ENCODE measurements at regions not wholly inside any gene's neighbourhood (a gene's known extent, or its start where the extent isn't known, plus 50 kb on each side); places are given as distances from the start of the nearest gene placed in this dataset.

DNA sequence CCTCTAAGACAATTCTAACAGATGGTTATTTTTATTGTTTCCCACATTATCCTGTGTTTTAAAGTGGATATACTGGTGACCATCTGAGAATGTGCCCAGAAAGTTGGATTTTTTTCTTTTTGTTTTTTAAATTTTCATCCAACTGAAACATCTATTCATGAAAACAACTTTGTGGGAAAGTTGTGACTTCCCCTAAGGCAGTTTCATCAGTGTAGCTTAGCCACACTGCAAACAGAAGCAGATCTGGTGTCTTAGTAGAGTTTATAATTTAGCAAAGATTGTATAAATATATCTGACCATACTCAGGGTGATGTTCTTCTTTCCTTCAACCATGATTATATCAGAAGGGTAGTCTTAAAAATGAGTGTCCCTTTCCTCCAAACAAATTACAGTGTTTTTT, 1241.3 kb downstream of the MAT2B start:
- TF ChIP-seq, protein P1, sequence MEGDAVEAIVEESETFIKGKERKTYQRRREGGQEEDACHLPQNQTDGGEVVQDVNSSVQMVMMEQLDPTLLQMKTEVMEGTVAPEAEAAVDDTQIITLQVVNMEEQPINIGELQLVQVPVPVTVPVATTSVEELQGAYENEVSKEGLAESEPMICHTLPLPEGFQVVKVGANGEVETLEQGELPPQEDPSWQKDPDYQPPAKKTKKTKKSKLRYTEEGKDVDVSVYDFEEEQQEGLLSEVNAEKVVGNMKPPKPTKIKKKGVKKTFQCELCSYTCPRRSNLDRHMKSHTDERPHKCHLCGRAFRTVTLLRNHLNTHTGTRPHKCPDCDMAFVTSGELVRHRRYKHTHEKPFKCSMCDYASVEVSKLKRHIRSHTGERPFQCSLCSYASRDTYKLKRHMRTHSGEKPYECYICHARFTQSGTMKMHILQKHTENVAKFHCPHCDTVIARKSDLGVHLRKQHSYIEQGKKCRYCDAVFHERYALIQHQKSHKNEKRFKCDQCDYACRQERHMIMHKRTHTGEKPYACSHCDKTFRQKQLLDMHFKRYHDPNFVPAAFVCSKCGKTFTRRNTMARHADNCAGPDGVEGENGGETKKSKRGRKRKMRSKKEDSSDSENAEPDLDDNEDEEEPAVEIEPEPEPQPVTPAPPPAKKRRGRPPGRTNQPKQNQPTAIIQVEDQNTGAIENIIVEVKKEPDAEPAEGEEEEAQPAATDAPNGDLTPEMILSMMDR (IDR thresholded peaks at IDR 0.05) = no peak
- Histone ChIP-seq H3K9ac (ENCODE audit: insufficient read depth, low read length, poor library complexity, severe bottlenecking) (no peak overlapping the region), H2AFZ (ENCODE audit: insufficient read depth, low read depth, low read length, poor library complexity, severe bottlenecking) (no peak overlapping the region), H3K79me2 (ENCODE audit: insufficient read depth, low read length) (no peaks in the 10 kb centered on the region), H3K4me2 (replicated peaks; ENCODE audit: extremely low read depth, low read length, poor library complexity, severe bottlenecking) (no peak overlapping the region), H3K27ac (ENCODE audit: low read depth in 1 of 2, low read length in 2 of 2) (no peak overlapping the region), H3K27me3 (ENCODE audit: control insufficient read depth in 2 of 2, insufficient read depth in 2 of 2, low read length in 2 of 2) (no peaks in the 10 kb centered on the region), H3K4me1 (ENCODE audit: control insufficient read depth in 1 of 2, insufficient read depth in 2 of 2, low read length in 2 of 2) (no peaks in the 10 kb centered on the region), H3K4me3 (replicated peaks in 1 of 3; ENCODE audit: low read depth in 2 of 3, low read length in 3 of 3) (no peak overlapping the region), H3K36me3 (replicated peaks in 1 of 2; ENCODE audit: control insufficient read depth in 1 of 2, insufficient read depth in 2 of 2, low read length in 2 of 2) (no peaks in the 10 kb centered on the region), H3K9me3 (replicated peaks in 1 of 2; ENCODE audit: control insufficient read depth in 1 of 2, insufficient read depth in 1 of 2, low read length in 2 of 2) (no peaks in the 10 kb centered on the region), H4K20me1 (ENCODE audit: insufficient read depth, low read length) (no peaks in the 10 kb centered on the region)
- intact Hi-C loops (cut with micrococcal nuclease) = no loop called here
- H3K4me3 Mint-ChIP-seq = no peak overlapping the region
- peaks cover 3% of the 10 kb centered on the region for H3K4me1 Mint-ChIP-seq
- no peak overlapping the region for H3K27ac Mint-ChIP-seq
- no peak for DNase-seq
- peaks cover 0 to 3% (median 0%) of the 10 kb centered on the region in 7 donors for H3K9me3 Mint-ChIP-seq
- no peaks in the 10 kb centered on the region for H3K36me3 Mint-ChIP-seq
- no peaks in the 10 kb centered on the region for H3K27me3 Mint-ChIP-seq (ENCODE audit: low read depth in 3 of 3)

DNA sequence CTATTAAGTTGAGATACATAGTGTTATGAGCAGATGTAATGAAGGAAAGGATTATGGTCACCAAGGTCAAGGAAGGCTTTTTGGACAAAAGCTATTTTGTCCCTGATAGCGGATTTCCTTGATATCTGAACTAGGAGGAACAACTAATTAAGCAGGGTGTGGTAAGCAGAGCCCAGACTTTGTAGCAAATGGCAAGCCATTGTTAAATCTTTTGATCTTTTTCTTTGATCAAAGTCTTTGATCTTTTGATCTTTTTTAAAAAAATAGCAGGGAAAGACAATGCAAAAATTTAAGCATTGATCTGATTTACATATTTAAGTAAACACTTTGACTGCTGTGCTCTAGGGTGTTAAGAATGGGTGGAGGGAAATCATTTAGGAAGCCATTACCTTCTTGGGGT, 1242.0 kb downstream of the MAT2B start:
- Mint-ChIP-seq H3K27me3 (ENCODE audit: low read depth in 3 of 3) (no peaks in the 10 kb centered on the region), H3K4me1 (no peaks in the 10 kb centered on the region), H3K36me3 (no peaks in the 10 kb centered on the region), H3K27ac (no peak overlapping the region), H3K9me3 (peaks cover 0 to 3% (median 0%) of the 10 kb centered on the region in 7 donors), H3K4me3 (no peak overlapping the region)
- Histone ChIP-seq H3K9me3 (replicated peaks in 1 of 2; ENCODE audit: control insufficient read depth in 1 of 2, insufficient read depth in 1 of 2, low read length in 2 of 2) (no peaks in the 10 kb centered on the region), H3K4me3 (replicated peaks in 1 of 3; ENCODE audit: low read depth in 2 of 3, low read length in 3 of 3) (no peak overlapping the region), H4K20me1 (ENCODE audit: insufficient read depth, low read length) (no peaks in the 10 kb centered on the region), H3K27me3 (ENCODE audit: control insufficient read depth in 2 of 2, insufficient read depth in 2 of 2, low read length in 2 of 2) (no peaks in the 10 kb centered on the region), H3K4me1 (ENCODE audit: control insufficient read depth in 1 of 2, insufficient read depth in 2 of 2, low read length in 2 of 2) (no peaks in the 10 kb centered on the region), H3K36me3 (replicated peaks in 1 of 2; ENCODE audit: control insufficient read depth in 1 of 2, insufficient read depth in 2 of 2, low read length in 2 of 2) (no peaks in the 10 kb centered on the region), H3K9ac (ENCODE audit: insufficient read depth, low read length, poor library complexity, severe bottlenecking) (no peak overlapping the region), H3K79me2 (ENCODE audit: insufficient read depth, low read length) (no peaks in the 10 kb centered on the region), H3K4me2 (replicated peaks; ENCODE audit: extremely low read depth, low read length, poor library complexity, severe bottlenecking) (no peak overlapping the region), H2AFZ (ENCODE audit: insufficient read depth, low read depth, low read length, poor library complexity, severe bottlenecking) (no peak overlapping the region), H3K27ac (ENCODE audit: low read depth in 1 of 2, low read length in 2 of 2) (no peak overlapping the region)
- intact Hi-C loops (cut with micrococcal nuclease) = no loop called here
- DNase-seq = no peak
- 89% methylated on average over 1 of the region's 1 CpG for WGBS (ENCODE audit: insufficient coverage)
- TF ChIP-seq, protein P1 (IDR thresholded peaks at IDR 0.05) = no peak

All from CD14-positive monocyte (primary cell).